Fibroblast of lung (primary cell): ENCODE measurements at regions not wholly inside any gene's neighbourhood (a gene's known extent, or its start where the extent isn't known, plus 50 kb on each side); places are given as distances from the start of the nearest gene placed in this dataset.

ENCODE experiments used
- DNase-seq, 2 donors: peaks; one replicate each; pipeline versions ENCODE4 v3.0.0 to v3.0.0-alpha.2; 2010; ENCODE audit warnings: low read depth in 2 of 2
- H2AFZ ChIP-seq: 2 replicates; pipeline ENCODE4 v1.5.1; 2012; ENCODE audit warnings: low read length, control low read depth, inconsistent platforms
- H3K27ac ChIP-seq: 2 replicates; pipeline ENCODE4 v1.5.1; 2011; ENCODE audit warnings: low read length, control low read depth; ENCODE audit not compliant: insufficient read depth
- H3K27me3 ChIP-seq: 2 replicates; pipeline ENCODE4 v1.5.1; 2011; ENCODE audit warnings: mild to moderate bottlenecking, low read length; ENCODE audit not compliant: control insufficient read depth, insufficient read depth
- H3K36me3 ChIP-seq: 2 replicates; pipeline ENCODE4 v1.5.1; 2011; ENCODE audit warnings: low read length; ENCODE audit not compliant: control insufficient read depth, insufficient read depth
- H3K4me1 ChIP-seq: 2 replicates; pipeline ENCODE4 v1.5.1; 2011; ENCODE audit warnings: low read length; ENCODE audit not compliant: control insufficient read depth, insufficient read depth; ENCODE audit errors: extremely low read depth
- H3K4me2 ChIP-seq: 2 replicates; pipeline ENCODE4 v1.5.1; 2011; ENCODE audit warnings: low read length, control low read depth; ENCODE audit not compliant: insufficient read depth; ENCODE audit errors: extremely low read depth
- H3K4me3 ChIP-seq, 4 experiments: fragments of 200-600 bp in 1 of 4; sonication (generic) in 1 of 4; replicated peaks in 1 of 4; 2 replicates each; pipeline ENCODE4 v1.5.1; 2011 to 2016; ENCODE audit warnings: low read length in 4 of 4, low read depth in 3 of 4, mild to moderate bottlenecking in 3 of 4, control low read depth in 2 of 4, inconsistent platforms in 1 of 4, mixed read lengths in 1 of 4; ENCODE audit not compliant: insufficient read depth in 1 of 4; ENCODE audit errors: control extremely low read depth in 1 of 4
- H3K79me2 ChIP-seq: 2 replicates; pipeline ENCODE4 v1.5.1; 2012; ENCODE audit warnings: mild to moderate bottlenecking, low read length, inconsistent platforms; ENCODE audit not compliant: control insufficient read depth, insufficient read depth
- H3K9ac ChIP-seq: 2 replicates; pipeline ENCODE4 v1.5.1; 2011; ENCODE audit warnings: mild to moderate bottlenecking, low read length, control low read depth; ENCODE audit not compliant: insufficient read depth
- H3K9me3 ChIP-seq: 2 replicates; pipeline ENCODE4 v1.5.1; 2012; ENCODE audit warnings: low read depth, low read length; ENCODE audit not compliant: control insufficient read depth, insufficient read depth
- H4K20me1 ChIP-seq: 2 replicates; pipeline ENCODE4 v1.5.1; 2011; ENCODE audit warnings: low read length; ENCODE audit not compliant: control insufficient read depth, insufficient read depth; ENCODE audit errors: extremely low read depth
- EZH2 ChIP-seq: IDR thresholded peaks from 2 replicates; pipeline ENCODE4 v1.5.1; 2012; ENCODE audit warnings: low read length, control low read depth, mild to moderate bottlenecking; ENCODE audit errors: missing control alignments
- TF ChIP-seq, protein P1 (sequence below), 2 donors: IDR thresholded peaks in 1 of 2; conservative IDR thresholded peaks in 1 of 2; 1 replicate in 1 of 2; 2 replicates in 1 of 2; pipeline ENCODE4 v1.5.1; 2011 to 2012; ENCODE audit warnings: low read length in 2 of 2, control low read depth in 1 of 2, inconsistent platforms in 1 of 2, low read depth in 1 of 2, mild to moderate bottlenecking in 1 of 2

DNA sequence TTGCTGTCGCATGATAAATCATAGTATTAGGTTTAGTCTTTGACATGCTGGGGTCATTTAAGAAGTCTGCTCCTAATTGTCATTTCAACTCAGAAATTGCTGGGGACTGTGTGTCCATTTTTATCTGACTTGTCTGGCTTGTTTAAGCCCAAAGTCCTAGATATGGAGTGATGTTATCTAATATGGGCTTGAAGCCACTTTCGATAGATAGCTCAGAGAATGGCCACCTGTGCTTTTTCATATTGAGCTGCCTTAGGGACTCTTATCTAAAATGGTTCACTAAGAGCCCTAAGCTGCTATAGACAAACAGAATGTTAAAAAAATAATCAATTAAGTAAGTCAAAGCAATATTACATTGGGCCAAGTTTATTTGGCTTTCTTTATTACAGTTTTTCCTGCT is 81.6 kb upstream of the CNTNAP4 start:
- Histone ChIP-seq H3K27ac (no peak overlapping the region), H3K9ac (no peak overlapping the region), H3K9me3 (no peaks in the 10 kb centered on the region), H2AFZ (no peak overlapping the region), H3K36me3 (no peaks in the 10 kb centered on the region), H3K27me3 (no peaks in the 10 kb centered on the region), H3K4me3 (no peak overlapping the region), H3K4me1 (no peaks in the 10 kb centered on the region), H3K4me2 (no peak overlapping the region), H4K20me1 (no peaks in the 10 kb centered on the region), H3K79me2 (no peaks in the 10 kb centered on the region)
- DNase-seq, result no peak
- TF ChIP-seq, protein P1, sequence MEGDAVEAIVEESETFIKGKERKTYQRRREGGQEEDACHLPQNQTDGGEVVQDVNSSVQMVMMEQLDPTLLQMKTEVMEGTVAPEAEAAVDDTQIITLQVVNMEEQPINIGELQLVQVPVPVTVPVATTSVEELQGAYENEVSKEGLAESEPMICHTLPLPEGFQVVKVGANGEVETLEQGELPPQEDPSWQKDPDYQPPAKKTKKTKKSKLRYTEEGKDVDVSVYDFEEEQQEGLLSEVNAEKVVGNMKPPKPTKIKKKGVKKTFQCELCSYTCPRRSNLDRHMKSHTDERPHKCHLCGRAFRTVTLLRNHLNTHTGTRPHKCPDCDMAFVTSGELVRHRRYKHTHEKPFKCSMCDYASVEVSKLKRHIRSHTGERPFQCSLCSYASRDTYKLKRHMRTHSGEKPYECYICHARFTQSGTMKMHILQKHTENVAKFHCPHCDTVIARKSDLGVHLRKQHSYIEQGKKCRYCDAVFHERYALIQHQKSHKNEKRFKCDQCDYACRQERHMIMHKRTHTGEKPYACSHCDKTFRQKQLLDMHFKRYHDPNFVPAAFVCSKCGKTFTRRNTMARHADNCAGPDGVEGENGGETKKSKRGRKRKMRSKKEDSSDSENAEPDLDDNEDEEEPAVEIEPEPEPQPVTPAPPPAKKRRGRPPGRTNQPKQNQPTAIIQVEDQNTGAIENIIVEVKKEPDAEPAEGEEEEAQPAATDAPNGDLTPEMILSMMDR (conservative IDR thresholded peaks at IDR 0.05 in 1 of 2, IDR thresholded peaks at IDR 0.05 in 1 of 2; ENCODE audit: low read depth in 1 of 2, low read length in 2 of 2), result no peak

DNA sequence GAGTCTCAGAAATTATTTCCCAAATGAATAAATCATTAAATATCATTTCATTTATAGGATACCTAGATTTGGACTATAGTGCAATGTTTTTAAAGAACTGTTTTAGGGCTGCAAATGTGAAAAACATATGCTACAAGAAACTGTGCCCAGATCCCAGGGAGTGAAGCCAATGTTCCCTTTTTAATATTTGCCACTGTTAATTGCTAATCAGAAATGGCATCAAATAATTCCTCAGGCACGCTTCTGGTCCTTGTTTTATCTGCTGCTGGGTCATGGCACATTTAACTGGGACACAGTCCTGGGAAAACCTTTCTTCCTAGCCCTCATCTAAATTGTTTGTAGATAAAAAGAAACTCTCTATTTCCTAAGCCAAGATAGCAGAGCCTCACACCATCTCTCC is 79.3 kb upstream of the CNTNAP4 start:
- H3K9me3 ChIP-seq, result no peaks in the 10 kb centered on the region
- H3K27ac ChIP-seq, result no peak overlapping the region
- H3K4me2 ChIP-seq, result no peak overlapping the region
- no peak overlapping the region for H3K4me3 ChIP-seq
- H3K9ac ChIP-seq, result no peak overlapping the region
- DNase-seq, result no peak
- H3K4me1 ChIP-seq, result no peaks in the 10 kb centered on the region
- no peak overlapping the region for H2AFZ ChIP-seq
- H3K27me3 ChIP-seq, result no peaks in the 10 kb centered on the region
- no peaks in the 10 kb centered on the region for H3K79me2 ChIP-seq
- H4K20me1 ChIP-seq, result no peaks in the 10 kb centered on the region
- no peaks in the 10 kb centered on the region for H3K36me3 ChIP-seq
- TF ChIP-seq, protein P1 (conservative IDR thresholded peaks at IDR 0.05 in 1 of 2, IDR thresholded peaks at IDR 0.05 in 1 of 2; ENCODE audit: low read depth in 1 of 2, low read length in 2 of 2), result no peak
- TF ChIP-seq EZH2, result no peak

DNA sequence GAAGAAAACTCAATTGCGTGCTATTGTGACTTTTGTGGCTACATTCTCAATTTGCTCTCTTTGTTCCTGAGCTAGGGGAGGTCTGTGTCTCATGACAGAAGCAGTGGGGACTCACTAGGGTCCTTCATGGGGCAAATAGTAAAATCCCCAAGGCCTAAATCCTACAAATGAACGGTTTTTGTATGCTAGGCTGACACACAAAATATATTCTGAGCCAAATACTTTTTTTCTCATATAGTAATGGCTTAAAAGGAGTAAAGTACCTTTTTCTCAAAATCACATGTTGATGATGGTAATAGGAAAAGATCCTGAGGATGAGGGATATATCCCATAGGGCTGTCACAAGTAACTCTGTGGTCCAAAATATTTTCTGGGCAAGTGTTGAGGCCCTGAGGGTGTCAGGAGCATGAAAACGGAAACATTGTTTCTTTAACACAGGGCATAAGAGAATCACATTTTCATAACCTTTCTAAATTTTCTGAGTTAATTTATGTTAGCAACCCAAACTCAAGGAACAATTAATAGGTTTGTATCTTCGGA is 77.5 kb upstream of the CNTNAP4 start:
- H3K4me1 ChIP-seq, result no peaks in the 10 kb centered on the region
- no peaks in the 10 kb centered on the region for H3K36me3 ChIP-seq
- no peaks in the 10 kb centered on the region for H3K9me3 ChIP-seq
- no peaks in the 10 kb centered on the region for H3K27me3 ChIP-seq
- no peak overlapping the region for H2AFZ ChIP-seq
- no peak overlapping the region for H3K4me2 ChIP-seq
- H3K79me2 ChIP-seq, result no peaks in the 10 kb centered on the region
- H3K4me3 ChIP-seq, result no peak overlapping the region
- no peak overlapping the region for H3K27ac ChIP-seq
- no peaks in the 10 kb centered on the region for H4K20me1 ChIP-seq
- DNase-seq, result no peak
- no peak overlapping the region for H3K9ac ChIP-seq
- TF ChIP-seq, protein P1 (conservative IDR thresholded peaks at IDR 0.05 in 1 of 2, IDR thresholded peaks at IDR 0.05 in 1 of 2; ENCODE audit: low read depth in 1 of 2, low read length in 2 of 2), result no peak
- no peak for TF ChIP-seq EZH2
